Right lung (tissue), 2 donors: ENCODE measurements at regions not wholly inside any gene's neighbourhood (a gene's known extent, or its start where the extent isn't known, plus 50 kb on each side); places are given as distances from the start of the nearest gene placed in this dataset.
A peak's percentile ranks its signal among the peaks of the same experiment; 100 is the strongest.
"Not testable (repeated sequence)": the region's sequence is repeated elsewhere in the genome, so short reads cannot be mapped to it uniquely, and the experiment has no call there.

Source experiments
- DNase-seq, 2 donors: peaks; one replicate each; pipeline ENCODE4 v3.0.0-alpha.2; 2013

- DNase-seq = no peak
These were observed 91.2 kb downstream of the RCHY1 start for GRCh38 chr4:75422998-75423397.

- DNase-seq = no peak
These were observed 101.5 kb downstream of the RCHY1 start for GRCh38 chr4:75412746-75413145.

GRCh38 chr4:75398501-75398900 lies 115.7 kb downstream of the RCHY1 start:
- DNase-seq = no peak

- DNase-seq = no peak
These were observed 122.6 kb downstream of the RCHY1 start for GRCh38 chr4:75391489-75392166.

- DNase-seq = not testable (repeated sequence)
These were observed 127.8 kb downstream of the RCHY1 start for GRCh38 chr4:75386426-75386825.

- no peak for DNase-seq
These were observed 129.1 kb downstream of the RCHY1 start for GRCh38 chr4:75385106-75385505.

- DNase-seq = no peak
These were observed 137.7 kb downstream of the RCHY1 start for GRCh38 chr4:75376543-75376942.

GRCh38 chr4:75371915-75372314 lies 142.3 kb downstream of the RCHY1 start:
- DNase-seq = no peak

GRCh38 chr4:75370576-75370975 lies 143.6 kb downstream of the RCHY1 start:
- no peak for DNase-seq

GRCh38 chr4:75345423-75345822 lies 168.8 kb downstream of the RCHY1 start:
- no peak for DNase-seq

GRCh38 chr4:75344915-75345314 lies 169.3 kb downstream of the RCHY1 start:
- DNase-seq = no peak

- DNase-seq = no peak
These were observed 170.9 kb downstream of the RCHY1 start for GRCh38 chr4:75343333-75343732.

GRCh38 chr4:75340561-75340960 lies 173.6 kb downstream of the RCHY1 start:
- DNase-seq = no peak

- no peak for DNase-seq
These were observed 175.8 kb downstream of the RCHY1 start for GRCh38 chr4:75338352-75338880.

- DNase-seq = no peak
These were observed 186.2 kb downstream of the RCHY1 start for GRCh38 chr4:75327804-75328512.

- DNase-seq = no peak
These were observed 188.8 kb downstream of the RCHY1 start for GRCh38 chr4:75325318-75325979.

- DNase-seq = no peak
These were observed 192.7 kb downstream of the RCHY1 start for GRCh38 chr4:75321484-75321883.

GRCh38 chr4:75317641-75318040 lies 196.6 kb downstream of the RCHY1 start:
- not testable (repeated sequence) for DNase-seq

GRCh38 chr4:75308049-75308448 lies 206.2 kb downstream of the RCHY1 start:
- no peak for DNase-seq

GRCh38 chr4:75306506-75306905 lies 207.7 kb downstream of the RCHY1 start:
- no peak for DNase-seq

- DNase-seq = no peak
These were observed 211.6 kb downstream of the RCHY1 start for GRCh38 chr4:75302648-75303047.

GRCh38 chr4:75289914-75290582 lies 224.2 kb downstream of the RCHY1 start:
- DNase-seq = peak in 1 of 2 donors; percentile 1
